ENCODE measurements at regions not wholly inside any gene's neighbourhood (a gene's known extent, or its start where the extent isn't known, plus 50 kb on each side); places are given as distances from the start of the nearest gene placed in this dataset.

DNA sequence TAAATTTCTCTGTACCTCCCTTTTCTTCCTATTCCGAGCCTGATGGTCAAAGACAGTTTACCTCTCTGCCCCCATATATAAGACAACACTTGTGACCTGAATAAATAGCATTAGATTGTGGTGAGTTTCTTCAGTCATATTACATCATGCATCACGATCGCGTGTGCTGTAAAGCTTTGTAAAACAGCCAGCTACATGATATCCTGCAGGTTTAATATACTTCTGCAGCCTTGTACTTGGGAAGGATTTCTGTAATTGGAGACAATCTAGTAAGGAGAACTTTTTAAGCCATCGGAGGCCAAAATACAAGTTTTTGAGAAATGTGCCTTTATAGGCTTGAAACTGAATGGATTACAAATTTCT is 711.8 kb upstream of the WWC1 start:
- peak; percentile 19 for DNase-seq

DNA sequence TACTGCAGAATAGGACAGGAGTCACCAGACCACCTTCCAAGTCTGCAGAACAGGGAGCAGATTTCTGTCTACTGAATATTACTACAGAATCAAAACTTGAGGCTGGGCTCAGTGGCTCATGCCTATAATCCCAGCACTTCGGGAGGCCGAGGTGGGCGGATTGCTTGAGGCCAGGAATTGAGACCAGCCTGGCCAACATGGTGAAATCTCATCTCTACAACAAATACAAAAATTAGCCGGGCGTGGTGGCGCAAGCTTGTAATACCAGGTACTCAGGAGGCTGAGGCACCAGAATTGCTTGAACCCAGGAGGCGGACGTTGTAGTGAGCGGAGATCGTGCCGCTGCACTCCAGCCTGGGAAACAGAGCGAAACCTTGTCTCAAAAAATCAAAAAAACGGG is 710.8 kb upstream of the WWC1 start:
- DNase-seq, result no peak

DNA sequence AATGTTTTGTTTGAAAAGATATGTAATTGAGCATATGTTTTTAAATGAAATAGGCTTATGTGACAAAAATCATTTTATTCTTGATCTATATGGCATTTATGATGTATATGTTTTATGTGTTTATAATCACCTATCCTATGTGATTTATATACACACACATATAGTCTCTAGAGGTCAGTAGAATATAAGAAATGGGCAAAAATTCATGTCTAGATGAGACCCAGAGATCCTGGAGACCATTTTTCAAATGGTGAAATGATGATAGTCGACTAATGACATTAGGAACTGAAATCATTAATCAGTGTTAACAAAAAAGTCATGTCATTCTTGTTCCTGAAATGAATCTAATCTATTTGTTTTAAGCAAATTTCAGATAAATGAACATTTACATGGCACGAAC is 709.2 kb upstream of the WWC1 start:
- DNase-seq, result peak; percentile 28

DNA sequence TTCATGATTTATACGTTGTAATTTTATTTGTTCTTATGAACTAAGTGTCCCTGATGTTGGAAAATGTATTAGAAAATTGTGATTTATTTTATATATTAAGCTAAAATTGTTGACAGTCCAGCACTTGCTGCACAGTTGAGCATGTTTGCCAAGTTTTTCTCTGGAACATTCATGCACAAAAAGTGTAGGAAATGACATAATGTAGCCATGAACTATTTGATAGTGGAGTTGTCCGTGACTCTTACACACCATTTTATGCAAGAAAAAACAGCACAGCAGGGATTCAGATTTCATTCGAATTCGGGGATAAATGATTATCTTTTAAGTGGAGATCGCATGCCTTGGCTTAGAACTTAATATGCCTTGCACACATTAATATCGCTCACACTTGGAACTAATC is 708.6 kb upstream of the WWC1 start:
- DNase-seq, result peak; percentile 84

DNA sequence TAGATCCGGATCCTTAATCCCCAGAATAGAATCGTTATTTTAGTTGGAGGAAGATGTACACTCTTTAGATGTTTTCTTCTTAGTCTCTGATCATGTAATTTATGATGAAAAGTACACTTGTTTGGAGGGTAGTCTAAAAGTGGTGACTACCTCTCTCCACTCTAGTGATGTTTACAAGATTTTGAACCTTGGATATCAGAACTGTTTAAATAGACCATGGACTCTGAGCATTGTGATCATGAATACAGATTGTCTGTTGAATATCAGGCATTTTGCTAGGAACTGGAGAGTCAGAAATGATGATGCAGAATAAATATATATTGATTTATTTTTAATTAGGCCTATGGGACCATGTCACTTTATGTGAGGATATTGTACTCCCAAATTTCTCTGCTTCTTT is 706.3 kb upstream of the WWC1 start:
- DNase-seq, result no peak

DNA sequence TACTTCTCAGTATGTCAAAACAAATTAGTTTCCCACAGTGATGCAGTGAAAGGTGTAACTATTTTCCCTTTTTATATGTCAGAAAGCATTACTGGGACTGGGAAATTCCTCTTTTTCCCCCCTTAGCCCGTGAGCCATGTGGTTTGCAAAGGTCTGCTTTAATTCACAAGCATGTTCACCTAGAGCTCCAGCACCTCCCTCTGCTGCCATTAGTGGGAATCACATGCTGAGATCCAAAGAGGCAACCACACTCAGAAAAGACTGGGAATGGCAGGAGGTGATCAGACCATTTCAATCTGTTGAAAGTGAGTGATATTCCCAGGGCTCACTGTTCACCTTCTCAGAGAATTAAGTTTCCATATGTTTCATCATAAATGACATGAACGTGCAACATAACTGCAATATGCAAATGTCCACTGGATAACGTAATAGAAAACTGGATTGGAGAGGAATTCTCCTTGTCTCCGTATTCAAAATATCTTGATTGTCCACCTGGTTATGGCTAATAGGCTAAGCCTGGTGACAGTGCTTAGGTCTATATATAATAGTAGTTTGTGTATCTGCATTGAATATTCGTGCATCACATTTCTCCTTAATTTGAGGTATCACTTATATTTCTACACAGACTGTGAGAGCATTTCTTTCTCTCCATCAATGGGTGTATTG is 703.5 kb upstream of the WWC1 start:
- DNase-seq, result no peak

DNA sequence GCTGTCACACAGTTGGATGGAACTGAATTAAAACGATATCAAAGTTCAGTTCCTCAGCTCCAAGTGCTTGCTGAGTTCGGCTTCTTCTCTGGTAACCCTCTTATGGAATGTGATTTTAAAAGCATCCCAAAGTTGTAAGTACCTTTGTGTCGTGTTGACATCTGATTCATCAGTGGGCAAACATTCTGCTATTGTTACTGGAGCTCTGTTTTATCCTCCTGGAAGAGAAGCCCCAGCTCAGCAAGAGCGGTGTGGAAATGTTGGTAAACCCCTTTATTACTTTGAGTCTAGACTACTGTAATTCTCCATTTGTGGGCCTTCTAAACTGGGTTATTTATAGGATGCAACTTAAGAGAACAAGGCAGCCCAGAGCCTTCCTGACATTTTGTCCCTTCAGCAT is 699.3 kb upstream of the WWC1 start:
- DNase-seq, result no peak

DNA sequence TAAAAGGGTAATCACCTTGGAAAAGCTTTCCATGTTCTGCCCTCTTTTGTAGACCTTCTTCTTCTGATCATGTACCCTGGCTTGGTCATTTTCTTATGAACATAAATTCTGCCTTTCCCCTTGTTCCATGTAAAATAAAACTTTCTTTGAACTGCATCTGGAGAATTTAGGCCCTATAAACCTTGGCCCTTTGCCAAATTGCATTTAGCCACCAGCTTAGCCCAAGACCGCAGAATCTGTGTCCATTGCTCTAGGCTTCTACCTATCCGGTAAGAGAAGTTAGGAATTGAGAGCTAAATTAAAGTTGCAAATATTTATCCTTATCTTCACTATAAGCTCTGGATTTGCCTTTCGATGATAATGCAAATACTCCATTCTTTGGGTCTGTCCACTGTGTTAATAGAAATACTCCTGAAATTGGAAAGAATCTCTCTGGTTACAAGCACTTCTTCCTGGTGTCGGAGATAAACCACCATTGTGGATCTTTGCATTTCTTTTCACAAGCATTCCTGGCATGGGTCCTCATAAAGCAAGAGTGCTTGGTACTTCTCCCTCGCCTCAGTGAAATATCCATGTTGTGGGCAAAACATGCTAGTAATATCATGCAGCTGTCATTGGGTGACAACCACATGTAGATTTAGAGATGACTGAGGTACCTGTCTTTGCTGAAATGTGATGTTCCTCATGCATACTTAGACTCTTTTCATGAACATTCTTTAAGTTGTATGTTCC is 698.0 kb upstream of the WWC1 start:
- DNase-seq, result no peak

DNA sequence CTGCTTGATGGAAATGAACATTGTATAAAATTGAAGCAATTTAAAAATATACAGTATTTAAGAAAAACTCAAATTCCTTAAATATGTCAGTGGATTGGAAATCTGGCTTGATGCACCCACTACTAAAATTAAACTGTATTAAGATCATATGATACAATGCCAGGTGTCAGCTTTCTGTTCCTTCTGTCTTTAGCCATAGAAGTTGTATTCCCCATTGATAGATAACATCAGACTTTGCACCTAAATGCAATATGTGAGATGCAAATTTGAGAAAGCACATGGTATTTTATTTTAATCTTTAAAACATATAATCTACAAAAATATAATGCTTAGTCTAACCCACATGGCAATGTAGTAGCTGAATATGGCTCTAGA is 697.4 kb upstream of the WWC1 start:
- no peak for DNase-seq

DNA sequence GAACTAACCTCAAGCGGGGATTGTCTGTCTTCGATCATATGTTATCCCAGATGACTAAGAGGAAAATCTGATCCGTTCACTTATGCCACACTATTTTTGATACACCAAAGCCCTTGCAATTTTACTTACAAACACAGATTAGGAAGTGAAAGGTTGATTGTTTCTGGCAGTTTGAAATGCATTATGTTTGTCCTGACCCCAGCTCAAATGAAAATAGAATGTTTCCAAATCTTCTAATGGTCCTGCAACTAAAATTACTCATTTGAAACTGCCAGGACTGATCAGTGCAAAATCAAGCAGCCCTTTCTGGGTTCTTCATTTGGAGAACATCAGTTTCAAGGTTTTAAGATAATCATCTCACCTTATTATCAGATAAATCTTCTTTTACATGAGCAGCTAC is 696.7 kb upstream of the WWC1 start:
- no peak for DNase-seq

DNA sequence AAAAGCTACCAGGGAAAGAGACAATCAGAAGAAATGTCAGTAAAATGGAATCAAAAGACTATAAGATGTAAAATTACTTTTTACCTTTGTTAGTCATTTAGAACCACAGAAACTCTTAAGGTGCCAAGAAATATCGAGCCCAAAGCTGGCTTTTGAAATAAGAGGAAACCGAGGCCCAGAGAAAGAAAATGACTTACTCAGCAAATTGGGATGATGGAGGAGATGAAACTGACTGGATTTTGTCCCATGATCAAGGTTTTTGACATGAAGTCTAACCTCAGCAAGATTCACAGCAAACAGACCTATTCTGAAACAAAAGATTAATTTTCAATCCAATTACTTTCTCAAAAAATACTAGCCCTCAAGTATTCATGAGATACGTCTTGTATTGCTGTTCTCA is 696.2 kb upstream of the WWC1 start:
- DNase-seq, result no peak

DNA sequence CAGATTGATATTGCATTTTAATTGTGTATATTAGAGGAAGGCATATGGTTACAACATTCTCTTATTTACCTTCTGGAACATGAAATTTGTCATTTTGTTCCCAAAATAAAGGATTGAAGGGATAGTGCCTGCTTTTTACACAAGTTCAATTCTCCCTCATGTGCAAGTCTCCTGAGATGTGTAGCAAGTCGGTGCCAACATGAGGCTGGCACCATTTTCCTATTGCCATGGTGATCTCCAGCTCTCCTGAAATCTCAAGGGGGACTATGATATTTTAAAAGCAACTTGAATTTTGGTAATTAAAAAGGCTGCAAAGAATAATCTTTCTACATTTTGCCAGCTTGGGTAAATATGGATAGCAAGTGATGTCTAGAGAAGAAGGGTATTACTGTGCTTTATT is 693.3 kb upstream of the WWC1 start:
- DNase-seq, result no peak

DNA sequence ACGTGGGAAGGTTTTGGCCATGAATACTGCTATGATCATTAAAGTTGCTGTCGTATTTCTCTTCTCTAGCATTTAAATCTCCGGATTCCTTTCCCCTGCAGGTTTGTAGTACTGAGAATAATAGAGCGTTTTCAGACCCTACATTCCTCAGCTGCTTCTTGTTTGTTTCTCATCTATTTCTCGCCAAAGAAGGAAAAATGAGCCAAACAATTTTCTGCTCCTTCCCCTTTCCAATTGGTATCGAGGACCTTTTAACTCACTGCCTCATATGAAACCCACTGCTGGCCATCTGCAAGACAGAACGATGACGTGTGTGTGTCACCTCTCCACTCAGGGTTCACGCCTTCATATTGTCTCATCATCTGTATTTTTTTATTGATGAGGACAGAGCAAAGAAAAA is 689.4 kb upstream of the WWC1 start:
- DNase-seq, result peak; percentile 40

DNA sequence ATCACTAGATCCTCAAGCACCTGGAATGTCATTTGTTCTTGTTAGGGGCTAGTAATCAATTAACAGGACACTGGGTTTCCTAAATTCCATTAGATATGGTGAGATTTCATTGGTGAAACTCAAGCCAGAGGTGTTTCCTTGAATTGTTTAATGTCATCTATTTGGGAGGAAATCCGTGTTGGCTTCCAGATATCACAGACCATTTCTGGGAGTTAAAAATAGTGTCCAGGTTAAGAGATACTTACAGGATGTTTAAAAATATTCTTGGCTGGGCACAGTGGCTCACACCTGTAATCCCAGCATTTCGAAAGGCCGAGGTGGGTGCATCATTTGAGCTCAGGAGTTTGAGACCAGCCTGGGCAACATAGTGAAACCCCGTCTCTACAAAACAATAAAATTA is 688.3 kb upstream of the WWC1 start:
- no peak for DNase-seq

DNA sequence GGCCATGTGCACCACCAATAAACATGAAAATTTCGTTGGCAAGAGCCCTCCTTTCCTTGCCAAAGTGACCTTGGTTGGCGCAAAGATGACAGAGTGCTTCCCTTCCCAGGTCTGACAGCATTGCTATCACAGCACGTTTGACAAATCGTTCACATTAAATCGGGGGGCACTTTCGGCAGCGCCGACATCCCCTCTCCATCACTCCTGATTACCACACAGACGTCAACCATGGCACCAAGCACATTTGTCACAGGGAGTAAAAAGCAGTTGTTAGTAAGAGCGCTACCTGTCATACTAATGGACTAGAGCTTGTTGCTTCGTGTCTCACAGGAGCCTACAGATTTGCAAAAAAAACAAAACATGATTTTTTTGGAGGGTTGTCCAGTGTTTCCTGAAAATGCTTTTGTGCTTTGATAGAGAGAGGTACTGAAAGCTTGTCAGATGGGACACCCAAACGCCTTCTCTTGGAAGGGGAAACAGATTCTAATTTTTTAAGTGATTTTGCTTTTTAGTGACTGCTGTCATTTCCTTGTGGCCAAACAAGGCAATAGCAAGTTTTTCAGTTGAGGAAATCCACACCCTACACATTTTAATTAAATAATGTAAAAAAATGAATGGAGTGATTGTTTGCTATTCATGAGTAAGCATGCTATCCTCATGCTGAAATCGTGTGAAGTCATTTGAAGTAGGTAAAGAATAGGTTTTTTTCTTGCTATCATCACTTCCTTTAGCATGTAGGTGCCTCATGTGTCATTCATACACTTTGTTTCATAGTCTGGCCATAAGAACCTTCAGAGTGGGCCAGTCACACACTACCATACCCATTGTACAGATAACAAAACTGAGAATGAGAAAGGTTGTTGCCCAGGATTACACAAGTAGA is 682.8 kb upstream of the WWC1 start:
- DNase-seq, result no peak

DNA sequence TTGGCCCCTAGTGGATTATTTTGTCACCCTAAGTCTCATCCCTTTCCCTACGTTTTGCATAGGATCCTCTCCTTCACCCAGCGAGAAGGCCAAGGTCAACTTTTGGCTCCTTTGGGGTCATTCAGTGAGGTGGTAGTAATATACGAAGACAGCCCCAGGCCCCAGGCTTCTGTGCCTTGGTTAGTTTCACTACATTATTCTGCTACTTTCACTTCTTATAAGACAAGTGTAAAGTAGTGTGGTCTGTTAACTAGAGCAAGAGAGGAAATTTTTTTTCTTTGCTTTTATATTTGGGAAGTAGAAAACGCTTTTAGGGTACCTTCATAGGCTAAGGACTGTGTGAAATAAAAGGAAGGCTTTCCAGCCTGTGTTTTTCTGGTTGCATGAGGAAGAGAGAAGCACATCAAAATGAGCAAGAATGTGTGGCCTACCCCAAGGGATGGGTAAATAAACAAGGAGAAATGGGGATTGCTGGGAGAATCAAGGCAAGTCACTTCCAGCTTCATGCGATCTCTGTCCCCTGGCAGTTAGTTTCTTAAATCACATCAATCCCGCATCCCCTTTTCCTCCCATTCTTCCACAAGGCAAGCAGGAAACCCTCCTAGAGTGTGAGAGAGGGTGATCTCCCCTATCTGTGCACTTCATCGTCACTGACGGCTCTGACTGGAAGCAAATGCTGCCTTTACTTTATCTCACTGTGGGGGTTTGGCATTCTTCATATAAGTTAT is 677.0 kb upstream of the WWC1 start:
- DNase-seq, result no peak

DNA sequence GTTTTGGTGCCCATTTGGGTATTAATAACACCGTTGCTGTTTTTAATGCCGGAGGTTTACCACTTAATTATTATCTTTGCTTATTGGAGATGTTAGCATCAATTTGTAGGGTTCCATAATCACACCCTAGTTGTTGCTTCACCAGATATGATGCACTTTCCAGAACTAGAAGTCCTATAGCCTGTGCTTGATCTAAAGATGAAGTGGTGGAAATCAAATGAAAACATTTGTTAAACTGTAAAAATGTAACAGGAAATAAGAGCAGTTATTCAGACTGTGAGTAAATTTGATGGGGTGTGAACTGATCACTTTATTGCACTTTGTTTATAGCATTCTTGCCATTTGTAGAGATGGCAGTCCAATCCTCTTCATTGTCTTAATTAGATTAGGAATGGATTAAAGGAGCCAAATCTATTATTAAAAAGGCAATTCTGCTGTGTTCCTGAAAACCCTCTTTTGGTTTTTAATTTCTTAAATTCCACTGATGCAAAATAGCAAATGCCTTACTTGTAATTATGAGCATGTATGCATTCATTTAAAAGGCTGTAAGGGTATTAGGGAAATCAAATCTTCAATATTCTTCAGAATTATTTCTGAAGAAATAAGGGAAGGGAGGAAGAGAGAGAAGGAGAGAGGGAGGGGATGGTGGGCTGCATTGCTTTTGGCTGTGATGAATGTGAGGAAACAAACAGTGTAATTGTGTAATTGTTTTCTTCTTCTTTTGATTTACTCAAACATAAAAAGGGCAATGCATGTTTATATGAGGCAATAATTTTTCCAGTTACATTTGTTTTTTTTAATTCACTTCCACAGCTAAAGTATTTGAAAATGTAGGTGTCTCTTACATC is 675.2 kb upstream of the WWC1 start:
- DNase-seq, result no peak

DNA sequence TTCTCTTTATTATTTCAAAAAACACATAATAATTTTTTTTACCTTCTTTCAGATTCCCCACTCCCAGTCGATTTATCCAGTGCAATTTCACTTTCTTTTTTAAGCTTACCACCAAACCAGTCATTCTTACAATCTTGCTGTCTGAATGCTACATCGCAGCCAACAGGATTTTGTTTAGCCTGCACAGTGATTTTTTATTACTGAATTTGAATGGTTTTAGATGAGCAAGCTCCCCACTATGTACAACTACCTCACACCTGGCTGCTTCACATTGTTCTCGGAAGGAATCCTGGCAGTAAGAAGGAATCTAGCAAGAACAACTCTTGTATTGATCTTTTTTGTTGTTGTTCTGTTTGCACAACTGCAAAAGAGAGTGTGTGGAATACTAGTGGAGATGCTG is 668.1 kb upstream of the WWC1 start:
- DNase-seq, result no peak

DNA sequence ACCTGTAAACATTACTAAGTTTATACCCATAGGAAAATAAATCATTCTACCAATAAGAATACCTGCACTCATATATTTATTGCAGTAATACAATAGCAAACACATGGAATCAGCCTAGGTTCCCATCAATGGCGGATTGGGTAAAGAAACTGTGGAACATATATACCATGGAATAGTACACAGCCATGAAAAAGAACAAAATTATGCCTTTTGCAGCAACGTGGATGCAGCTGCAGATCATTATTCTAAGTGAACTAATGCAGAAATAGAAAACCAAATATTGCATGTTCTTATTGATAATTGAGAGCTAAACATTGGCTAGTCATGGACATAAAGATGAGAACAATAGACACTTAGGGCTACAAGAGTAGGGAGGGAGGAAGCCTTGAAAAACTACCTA is 667.4 kb upstream of the WWC1 start:
- no peak for DNase-seq

DNA sequence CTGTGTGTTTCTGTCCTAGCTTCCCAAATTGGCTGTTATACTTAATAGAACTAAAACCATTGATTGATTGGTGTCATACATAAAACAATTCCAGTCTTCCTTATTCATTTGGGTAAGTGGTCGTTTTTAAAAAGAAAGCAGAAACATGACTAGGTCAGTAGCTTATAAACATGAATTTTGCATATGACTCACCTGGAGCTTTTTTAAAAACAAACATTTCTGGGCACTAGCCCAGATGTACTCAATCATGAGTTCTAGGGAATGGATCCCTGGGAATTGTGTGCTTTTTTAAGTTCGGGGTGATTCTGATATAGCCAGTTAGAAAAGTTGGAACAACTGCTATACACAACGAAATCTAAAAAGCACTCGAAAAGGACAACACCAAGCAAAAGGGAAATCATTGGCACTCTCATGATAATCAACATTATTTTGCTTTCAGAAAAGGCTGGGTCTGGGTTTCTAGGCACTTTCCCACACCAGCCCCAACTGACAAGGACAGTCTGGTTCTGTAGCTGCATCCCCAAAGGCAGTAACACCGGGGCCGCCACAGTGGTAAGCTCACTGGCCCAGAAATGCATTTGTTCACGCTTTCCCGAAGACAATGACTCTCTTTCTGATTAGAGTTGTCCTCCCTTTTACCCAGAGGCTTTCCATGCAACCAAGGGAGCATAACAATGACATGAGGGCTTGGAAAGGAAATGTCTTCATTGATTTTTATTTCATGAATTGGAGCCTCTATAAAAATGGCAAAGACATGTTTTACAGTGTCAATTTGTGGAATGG is 664.9 kb upstream of the WWC1 start:
- no peak for DNase-seq

DNA sequence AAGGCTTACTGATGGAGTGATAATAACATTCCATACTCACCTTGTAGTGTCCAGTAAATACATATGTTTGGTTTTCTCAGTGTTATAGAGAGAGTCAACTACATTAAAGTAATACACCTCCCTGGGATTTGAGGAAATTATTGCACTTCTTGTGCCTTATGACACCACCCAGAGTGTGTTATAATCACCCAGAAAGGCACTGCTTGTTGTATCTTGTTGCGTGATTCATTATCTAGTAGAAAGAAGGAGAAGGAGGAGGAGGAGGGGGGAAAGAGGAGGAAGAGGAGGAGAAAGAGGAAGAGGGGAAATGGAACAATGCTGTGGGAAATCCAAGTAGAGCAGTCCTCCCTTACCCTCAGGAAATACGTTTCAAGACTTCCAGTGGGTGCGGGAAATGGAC is 661.8 kb upstream of the WWC1 start:
- DNase-seq, result no peak
